ENCODE measurements at regions not wholly inside any gene's neighbourhood (a gene's known extent, or its start where the extent isn't known, plus 50 kb on each side); places are given as distances from the start of the nearest gene placed in this dataset.
"Not testable (repeated sequence)": the region's sequence is repeated elsewhere in the genome, so short reads cannot be mapped to it uniquely, and the experiment has no call there.

DNA sequence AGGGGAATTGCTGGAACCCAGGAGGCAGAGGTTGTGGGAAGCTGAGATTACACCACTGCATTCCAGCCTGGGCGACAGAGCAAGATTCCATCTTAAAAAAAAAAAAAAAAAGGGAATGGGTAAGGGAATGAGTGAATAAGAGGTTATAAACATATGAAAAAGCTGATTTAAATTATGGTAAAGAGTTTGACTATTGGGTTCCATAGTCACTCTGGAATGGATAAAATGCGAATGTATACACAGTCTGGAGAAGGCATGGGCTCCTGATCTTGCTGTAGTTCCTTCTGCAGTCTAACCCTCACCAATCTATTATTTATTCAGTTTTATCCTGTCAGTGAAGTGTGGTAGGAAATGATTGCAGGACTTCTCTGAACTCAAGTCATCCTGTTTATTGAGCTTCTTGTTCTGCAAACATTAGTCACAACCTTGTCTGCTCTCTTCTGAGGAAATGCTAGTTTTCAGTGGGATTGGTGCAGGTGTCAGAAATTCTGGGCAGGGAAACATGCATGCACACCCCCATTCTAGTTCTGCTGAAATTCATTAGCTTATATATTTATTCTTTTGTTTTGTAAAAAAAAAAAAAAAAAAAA, 190.9 kb upstream of the CFAP20DC start:
- DNase-seq (ENCODE audit: low spot score) (no peak), FAIRE-seq (no peak)

DNA sequence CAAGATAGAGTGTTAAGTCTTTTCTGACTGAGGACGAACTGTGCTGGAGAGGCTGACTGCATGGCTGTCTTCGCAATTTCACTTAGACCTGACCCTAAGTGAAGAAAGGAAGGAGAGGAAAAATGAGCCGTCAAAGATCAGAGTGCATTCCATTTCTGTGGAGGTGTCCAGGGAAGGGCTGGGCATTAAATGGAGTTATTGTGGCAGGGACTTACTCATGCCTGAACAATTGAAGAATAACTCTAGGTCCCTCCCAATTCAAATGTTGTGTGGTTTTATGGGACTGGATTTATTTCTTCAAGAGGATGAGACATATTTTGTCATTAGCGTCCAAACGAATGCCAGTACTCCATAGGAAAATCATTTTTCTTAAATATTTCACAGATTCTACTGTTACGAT, 187.3 kb upstream of the CFAP20DC start:
- FAIRE-seq (no peak), DNase-seq (ENCODE audit: low spot score) (no peak)

DNA sequence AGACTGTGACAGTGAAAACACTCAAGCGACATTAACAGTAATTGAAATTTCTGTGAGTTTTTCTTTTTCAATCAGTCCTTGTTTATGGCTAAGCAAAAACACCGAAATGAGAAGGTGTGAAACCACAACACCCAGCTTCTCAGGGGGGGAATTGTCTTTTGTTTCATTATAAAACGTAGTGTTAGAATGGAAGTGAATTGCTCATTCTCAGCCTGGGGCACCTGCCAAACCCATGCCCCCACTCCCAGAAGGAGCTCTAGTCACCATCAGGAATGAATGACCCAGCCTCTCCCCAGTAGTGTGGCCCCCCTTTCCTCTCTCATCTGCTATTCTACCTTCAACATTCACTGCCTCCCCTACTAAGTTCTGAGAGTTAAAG, 185.8 kb upstream of the CFAP20DC start:
- no peak for FAIRE-seq

DNA sequence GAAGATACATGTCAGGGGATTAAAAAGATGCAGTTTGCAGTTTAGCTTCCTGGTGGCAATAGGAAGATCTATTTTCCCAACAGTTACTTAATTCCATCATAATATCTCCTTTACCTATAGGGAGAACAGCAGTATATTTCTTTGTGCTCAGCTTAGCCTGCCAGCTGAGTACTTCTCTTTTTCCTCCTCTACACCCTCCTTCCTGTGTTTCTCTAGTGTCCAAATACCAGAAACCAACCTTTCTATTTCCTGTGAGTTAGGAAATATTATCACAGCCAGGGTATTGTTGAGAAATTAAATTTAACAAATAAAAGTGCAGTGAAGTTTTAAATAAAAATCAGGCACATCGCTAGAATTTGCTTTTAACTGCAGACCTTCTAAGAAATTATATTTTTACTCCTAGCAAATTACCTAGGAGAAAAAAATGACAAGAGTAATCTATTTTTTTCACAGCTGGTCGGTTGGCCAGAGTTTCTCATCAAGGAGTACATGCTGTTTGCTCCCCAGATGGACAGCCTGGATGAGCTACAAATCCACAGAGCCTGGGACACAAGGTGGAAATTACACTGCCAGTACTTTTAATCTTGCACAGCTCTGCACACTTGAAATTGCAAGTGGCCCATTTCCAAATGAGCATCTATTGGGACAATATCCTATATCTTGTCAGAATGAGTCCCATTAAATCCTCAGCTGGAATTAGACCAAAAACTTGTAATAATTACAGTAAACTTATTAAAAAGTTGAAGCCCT, 185.2 kb upstream of the CFAP20DC start:
- FAIRE-seq (no peak), DNase-seq (ENCODE audit: low spot score) (no peak)

More for the DNA sequence above, 185.8 kb upstream of the CFAP20DC start:
- no peak for DNase-seq (ENCODE audit: low spot score)

DNA sequence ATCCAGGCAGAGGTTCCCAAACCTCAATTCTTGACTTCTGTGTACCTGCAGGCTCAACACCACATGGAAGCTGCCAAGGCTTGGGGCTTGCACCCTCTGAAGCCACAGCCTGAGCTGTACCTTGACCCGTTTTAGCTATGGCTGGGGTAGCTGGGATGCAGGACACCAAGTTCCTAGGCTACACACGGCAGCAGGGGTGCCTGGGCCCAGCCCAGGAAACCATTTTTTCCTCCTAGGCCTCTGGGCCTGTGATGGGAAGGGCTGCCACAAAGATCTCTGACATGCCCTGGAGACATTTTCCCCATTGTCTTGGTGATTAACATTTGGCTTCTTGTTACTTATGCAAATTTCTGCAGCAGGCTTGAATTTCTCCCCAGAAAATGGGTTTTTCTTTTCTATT, 180.6 kb upstream of the CFAP20DC start:
- DNase-seq (ENCODE audit: low spot score); FAIRE-seq: not testable (repeated sequence)

DNA sequence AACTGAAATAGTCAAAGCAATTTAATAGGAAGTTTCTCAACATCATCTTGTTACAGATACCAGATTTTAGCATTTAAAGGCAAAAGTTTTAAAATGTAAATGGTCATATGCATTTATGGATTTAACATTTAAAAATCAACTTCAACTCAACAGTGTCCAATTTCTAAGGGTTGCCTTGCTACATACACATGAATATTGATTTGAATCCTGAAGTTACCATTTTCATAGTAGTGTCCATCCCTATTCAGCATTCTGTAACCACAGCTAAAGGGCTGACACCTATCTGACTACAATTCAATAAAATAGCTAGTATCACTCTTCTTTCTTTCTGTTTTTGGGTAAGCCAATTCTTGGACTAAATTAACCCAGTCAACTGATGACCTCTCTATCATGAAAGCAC, 164.0 kb upstream of the CFAP20DC start:
- FAIRE-seq (no peak), DNase-seq (ENCODE audit: low spot score) (no peak)

DNA sequence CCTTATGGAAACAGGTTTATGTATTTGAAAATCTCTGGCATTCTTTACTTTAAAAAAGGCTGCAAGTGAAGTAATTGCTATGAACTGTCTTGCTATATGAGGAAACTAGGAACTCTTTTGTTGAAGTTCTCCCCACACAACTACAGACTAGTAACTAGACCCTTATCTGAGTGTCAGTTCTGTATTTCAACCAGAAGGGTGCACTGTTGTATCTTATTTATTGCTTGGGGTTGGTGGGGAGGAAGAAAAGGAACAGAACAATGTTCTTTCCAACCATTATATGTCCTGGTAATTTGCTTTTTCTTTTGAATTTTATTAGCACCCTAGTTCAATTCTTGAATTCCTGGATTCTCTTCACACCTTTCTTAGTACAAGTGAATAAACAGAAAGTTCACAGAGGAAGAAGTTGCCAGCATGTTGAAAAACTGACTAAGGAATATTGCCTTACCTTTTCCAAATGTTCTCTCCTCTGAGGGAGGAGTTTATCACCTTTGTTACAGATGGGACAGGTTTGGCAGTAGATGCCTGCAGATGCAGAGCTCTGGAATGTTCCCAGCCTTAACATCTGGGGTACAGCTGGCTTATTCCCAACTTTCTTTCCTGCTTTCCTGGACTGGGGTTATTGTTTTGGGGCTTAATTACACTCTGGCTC, 162.4 kb upstream of the CFAP20DC start:
- FAIRE-seq, result peak; percentile 75
- DNase-seq (ENCODE audit: low spot score), result peak; percentile 51

DNA sequence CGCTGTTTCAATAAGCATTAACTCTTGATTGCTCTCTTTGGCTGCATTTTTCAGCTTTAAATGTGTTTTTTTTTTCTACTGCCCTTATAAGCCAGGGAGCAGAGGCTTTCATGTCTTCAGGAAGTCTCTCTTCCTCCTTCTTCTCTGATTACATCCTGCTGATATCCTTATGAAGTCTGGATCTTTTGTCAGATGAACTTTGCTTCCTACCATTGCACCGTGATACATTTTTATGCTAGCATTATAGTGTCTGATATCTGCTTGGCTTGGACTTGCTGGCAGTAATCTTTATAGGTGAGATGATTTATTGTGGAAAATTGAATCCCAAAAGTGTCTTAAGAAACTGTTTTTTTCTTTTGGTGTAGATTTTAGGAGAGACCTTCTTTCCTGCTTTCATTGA, 160.4 kb upstream of the CFAP20DC start:
- FAIRE-seq, result no peak
- DNase-seq (ENCODE audit: low spot score), result no peak

DNA sequence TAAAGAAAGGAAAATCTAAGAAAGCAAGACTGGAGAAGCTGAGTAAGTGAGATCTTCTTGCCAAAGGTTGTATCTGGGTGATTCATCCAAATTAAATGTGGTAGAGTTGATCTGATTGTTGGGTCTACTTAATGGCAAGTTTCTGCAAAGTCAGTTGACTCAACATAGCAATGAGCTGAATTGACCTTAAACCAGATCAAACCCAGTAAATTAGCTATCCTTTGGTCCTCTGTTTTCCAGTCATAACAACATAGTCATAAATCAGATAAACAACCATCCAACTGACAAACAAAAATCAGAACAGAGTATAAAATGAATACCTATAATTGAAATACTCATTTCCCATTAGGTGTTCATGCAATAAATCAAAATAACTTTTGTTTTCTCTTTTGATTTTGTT, 142.6 kb upstream of the CFAP20DC start:
- FAIRE-seq (no peak), DNase-seq (ENCODE audit: low spot score) (peak; percentile 25)

DNA sequence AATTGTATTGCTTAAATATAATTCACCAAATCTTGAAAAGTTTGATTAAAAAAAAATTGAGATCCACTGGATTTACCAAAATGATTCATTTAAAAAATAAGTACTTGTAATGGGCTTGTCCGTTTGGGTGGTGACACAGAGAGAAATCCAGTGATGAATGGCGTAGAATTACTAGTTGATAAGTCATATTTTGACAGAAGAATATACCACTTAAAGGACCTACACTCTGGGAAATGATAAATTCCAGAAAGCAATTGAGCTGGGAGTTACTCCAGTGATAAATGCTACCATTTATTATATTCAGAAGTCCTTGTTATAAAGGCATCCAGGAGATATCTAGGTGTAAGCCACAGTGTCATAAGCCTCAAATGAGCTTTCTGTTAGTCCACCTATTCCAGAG, 141.8 kb upstream of the CFAP20DC start:
- FAIRE-seq (no peak), DNase-seq (ENCODE audit: low spot score) (no peak)

DNA sequence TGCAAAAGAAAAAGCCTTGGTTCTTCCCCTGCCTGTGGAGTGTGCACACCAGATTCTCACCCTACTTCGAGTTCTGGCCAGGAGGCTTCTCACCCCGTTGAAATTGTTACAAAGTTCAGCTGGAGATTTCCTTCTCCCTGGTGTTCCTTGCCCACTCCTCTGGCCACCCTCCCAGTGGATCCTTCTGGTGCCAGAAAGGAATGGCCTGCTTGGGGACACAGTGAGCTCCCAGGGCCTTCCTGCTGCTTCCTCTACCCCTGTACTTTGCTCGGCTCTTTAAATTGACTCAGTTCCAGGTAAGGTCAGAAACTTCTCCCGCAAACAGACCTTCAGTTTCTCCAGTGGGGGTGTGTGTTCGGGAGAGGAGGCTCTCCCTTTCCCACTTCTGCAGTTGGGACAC, 140.1 kb upstream of the CFAP20DC start:
- DNase-seq (ENCODE audit: low spot score), result no peak
- no peak for FAIRE-seq

DNA sequence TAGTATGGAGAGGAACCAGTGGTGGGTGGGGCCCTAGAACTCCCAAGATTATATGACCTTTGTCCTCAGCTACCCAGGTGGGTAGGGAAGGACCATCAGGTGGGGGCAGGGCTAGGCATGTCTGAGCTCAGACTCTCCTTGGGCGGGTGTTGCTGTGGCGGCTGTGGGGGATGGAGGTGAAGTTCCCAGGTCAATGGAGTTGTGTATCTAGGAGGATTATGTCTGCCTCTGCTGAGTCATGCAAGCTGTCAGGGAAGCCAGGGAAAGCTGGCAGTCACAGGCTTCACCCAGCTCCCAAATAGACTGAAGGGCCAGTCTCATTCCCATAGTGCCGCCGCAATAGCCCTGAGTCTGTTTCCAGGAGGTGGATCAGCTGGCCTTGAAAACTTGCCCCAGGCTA, 139.7 kb upstream of the CFAP20DC start:
- DNase-seq (ENCODE audit: low spot score), result no peak
- FAIRE-seq, result no peak

DNA sequence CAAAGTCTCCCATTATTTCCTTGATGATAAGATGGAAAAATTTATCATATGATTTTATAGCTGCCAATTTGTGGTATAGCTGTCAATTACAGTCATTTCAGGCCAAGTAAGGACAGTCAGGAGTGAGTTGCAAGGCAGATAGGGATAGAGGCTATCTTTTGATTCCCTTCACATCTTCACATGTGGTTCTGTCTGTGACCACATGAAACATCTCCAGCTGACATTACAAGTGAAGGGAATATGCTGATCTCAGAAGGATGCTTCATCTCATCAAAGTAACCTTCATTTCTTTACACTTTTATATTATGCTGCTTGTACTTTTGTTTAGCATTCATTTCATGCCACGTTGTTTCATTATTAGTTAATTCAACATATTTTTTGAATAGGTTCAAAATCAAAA, 136.9 kb upstream of the CFAP20DC start:
- DNase-seq (ENCODE audit: low spot score) (no peak), FAIRE-seq (no peak)

DNA sequence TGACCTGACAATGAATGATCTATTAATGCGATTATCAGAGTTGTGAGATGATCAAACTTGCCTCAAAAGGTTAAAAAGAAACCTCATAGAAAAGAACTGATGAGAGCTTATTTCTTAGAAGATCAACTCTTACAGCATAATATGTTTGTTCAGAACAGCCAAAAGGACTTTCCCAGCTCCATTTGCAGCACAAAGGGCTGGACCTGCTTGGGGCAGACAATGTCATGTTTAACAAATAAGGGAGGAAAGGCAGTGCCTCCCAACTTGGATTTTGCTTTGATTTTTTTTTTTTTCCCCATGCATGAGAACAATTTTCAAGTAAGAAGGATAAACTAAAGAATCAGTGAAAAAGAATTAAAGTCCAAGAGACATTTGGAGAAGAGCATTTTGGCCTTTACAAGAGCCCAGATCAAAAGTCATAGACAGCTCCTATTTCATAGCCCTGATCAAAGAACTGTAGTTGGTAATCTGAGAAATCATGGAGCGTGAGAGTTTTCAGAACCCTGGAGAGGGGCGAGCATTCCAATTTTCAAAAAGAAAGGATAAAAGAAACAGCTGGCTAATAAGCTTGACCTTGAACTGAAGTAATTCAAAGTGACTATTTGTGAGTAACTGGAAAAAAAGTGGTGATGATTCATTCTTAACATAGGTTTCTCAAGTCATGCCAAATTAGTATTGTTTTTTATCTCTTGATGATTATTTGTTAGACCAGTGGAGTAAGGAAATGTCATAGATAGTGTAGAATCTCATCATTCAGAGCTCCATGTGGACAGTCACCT, 136.0 kb upstream of the CFAP20DC start:
- FAIRE-seq (no peak), DNase-seq (ENCODE audit: low spot score) (no peak)

DNA sequence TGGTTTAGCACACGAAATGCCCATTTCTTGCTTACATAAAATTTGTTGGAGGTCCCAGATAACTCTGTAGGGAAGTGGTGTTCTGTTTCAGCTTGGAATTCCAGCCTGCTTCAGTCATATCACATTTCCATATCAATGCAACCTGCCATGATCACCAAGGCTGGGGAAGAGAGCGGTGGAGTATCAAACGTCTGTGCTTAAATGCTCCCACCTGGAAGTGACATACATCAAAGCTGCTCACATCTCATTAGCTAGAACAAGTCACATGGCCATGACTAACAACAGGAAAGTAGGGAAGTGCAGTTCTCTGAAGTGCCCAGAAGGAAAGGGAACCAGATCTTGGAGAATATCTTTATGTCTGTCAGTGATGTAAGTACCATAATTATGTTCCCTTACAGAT, 130.2 kb upstream of the CFAP20DC start:
- no peak for DNase-seq (ENCODE audit: low spot score)
- no peak for FAIRE-seq

DNA sequence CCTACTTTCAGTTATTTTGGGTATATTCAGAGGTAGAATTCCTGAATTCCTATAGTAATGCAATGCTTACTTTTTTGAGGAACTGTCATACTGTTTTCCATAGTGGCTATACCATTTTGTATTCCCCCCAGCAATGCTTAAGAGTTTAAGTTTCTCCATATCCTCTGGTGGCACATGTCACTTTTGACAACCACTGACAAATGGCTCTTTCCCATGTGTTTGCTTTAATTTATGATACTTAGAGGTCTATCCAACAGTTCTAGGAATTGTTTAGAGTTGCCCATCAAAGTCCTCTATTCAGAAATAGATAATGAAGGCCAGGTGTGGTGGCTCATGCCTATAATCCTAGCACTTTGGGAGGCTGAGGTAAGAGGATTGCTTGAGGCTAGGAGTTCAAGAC, 128.9 kb upstream of the CFAP20DC start:
- DNase-seq (ENCODE audit: low spot score) (no peak), FAIRE-seq (no peak)

DNA sequence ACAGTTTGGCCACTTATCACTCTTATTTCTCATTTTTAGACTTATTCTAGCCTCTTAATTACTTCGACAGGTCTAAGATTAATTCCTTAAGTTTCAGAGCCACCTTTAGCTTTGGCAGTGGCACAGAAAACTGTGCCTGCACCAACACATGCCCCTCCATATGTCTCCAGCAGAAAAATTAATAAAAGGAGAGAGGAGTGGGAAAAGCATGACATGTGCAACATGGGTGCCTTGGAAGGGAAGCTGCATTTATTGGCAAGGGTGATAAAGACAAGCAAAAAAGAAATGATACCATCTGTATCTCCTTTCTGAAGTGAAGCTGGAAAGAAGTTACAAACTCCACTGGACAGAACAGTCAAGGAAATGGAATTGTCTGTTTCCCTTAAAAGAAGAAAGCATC, 121.7 kb upstream of the CFAP20DC start:
- DNase-seq (ENCODE audit: low spot score) (no peak), FAIRE-seq (no peak)

DNA sequence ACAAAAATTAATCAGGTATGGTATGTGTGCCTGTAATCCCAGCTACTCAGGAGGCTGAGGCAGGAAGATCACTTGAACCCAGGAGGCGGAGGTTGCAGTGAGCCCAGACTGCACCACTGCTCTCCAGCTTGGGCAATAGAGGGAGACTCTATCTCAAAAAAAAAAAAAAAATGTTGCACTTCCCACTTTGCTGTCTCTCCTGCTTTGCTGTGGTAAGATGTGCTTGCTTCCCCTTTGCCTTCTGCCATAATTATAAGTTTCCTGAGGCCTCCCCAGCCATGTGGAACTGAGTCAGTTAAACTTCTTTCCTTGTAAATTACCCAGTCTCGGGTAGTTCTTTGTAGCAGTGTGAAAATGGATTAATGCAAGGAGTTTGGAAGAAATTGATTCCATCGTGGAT, 120.3 kb upstream of the CFAP20DC start:
- not testable (repeated sequence) for FAIRE-seq; DNase-seq (ENCODE audit: low spot score)

DNA sequence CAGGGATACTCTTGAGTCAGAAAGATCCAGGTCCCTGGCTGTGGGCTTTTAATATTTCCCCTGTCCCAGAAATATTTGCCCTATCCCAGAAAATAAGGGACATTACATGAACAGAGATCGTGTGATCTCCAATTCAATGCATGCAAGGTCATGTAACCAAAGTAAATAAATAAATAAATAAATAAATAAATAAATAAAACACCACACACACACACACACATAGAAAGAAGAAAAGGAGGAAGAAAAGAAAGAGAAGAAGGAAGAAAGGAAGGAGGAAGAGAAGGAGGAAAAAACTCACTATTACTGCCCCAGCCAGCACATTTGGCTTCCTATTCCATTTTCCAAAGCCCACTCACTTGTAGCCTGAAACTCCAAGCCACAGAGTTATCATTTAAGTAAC, 117.9 kb upstream of the CFAP20DC start:
- no peak for FAIRE-seq

DNA sequence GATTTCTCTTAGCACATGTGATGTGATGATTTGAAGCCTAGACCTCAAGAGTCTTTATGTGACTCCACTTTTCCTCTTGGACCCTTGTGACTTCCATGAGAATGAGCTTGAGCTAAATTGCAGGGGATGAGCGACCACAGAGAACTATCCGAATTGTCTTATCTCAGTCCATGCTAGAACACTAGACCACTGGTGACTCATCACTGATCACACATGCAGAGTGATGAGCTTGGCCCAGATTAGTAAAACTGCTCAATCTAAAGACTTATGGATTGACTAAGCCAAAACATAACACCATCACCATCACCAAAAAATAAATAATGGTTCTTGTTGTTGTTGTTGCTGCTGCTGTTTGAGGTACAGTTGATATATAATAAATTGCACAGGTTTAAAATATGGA, 114.1 kb upstream of the CFAP20DC start:
- DNase-seq (ENCODE audit: low spot score) (no peak), FAIRE-seq (no peak)

More for the DNA sequence above, 117.9 kb upstream of the CFAP20DC start:
- no peak for DNase-seq (ENCODE audit: low spot score)

DNA sequence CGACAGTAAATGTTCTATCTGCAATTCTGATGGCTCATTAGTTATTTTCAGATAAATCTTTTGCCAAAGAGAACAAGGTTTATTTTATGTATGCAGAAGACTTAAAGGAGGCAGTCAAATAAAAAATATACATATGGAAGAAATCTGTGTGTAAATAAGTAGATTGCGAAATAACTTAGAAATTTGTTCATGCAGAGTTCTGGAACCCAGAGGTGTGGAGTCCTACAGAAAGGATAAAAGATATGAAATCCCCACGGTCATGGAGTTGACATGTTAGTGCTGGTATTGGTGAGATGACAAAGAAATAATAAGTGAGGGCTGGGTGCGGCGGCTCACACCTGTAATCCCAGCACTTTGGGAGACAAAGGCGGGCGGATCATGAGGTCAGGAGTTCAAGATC, 111.2 kb upstream of the CFAP20DC start:
- no peak for FAIRE-seq
- no peak for DNase-seq (ENCODE audit: low spot score)

DNA sequence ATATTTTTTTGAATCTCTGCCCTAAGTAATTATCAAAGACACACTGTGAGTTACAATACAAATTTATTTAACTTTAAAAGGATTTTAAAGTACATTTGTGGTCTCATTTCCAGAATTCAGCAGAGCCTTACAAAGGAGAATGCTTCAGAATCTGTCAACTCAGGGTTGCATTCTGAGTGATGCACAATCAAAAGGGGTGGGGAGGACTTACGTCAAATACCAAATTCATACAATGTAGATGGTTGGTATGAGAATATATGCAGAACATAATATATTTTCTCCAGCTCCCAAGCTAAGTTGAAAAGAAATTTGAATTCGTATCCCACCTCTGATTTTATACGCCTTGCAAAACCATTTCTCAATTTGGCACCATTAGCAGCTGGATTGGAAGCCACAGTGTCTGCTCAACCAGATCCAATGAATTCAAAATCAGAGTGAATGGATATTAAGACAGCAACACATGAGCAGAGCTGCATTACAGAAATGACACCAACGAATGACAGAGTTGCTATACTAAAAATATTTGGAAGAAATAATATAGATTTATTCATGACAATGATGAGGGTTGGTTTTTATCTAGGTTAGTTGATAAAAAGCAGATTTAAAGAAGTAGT, 110.4 kb upstream of the CFAP20DC start:
- DNase-seq (ENCODE audit: low spot score) (no peak), FAIRE-seq (no peak)

All from RCC 7860 (cell line).